ENCODE measurements at regions not wholly inside any gene's neighbourhood (a gene's known extent, or its start where the extent isn't known, plus 50 kb on each side); places are given as distances from the start of the nearest gene placed in this dataset.

DNA sequence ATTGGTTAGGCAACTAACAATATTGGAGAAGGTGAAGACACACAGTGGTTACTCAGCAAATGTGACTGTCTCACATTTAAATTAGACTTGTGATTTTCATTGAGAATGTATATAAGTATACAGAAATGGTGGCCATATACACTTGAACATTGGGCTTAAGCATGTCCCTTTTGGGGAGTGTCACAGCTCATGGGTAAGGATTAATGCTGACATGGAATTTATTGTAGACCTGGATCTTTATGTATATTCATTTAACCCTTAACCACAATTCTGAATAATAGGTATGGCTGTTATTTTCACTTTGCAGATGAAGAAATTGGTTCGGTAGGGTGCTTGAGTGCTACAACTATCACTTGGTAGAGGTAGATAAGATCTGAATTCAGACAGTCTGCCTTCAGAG lies 95.5 kb upstream of the WDFY3 start:
- ATAC-seq: no peak
- no peak for TF ChIP-seq CSDC2 (CRISPR knock-in tag; IDR thresholded peaks at IDR 0.05)
- no peak for TF ChIP-seq RARB (CRISPR knock-in tag; IDR thresholded peaks at IDR 0.05)
- TF ChIP-seq POU6F1 (CRISPR knock-in tag; IDR thresholded peaks at IDR 0.05; ENCODE audit: borderline replicate concordance, low read depth): no peak
- no peak for TF ChIP-seq ZFP3 (CRISPR knock-in tag; IDR thresholded peaks at IDR 0.05)
- TF ChIP-seq ZFP30 (CRISPR knock-in tag; IDR thresholded peaks at IDR 0.05): no peak
- TF ChIP-seq TCF4 (CRISPR knock-in tag; IDR thresholded peaks at IDR 0.05; ENCODE audit: borderline replicate concordance): no peak
- no peak for TF ChIP-seq SNAI2 (CRISPR knock-in tag; IDR thresholded peaks at IDR 0.05)
- no peak for TF ChIP-seq ZNF8 (CRISPR knock-in tag; IDR thresholded peaks at IDR 0.05)
- TF ChIP-seq ZNF565 (CRISPR knock-in tag; conservative IDR thresholded peaks at IDR 0.05; ENCODE audit: low read depth): no peak
- TF ChIP-seq CSRNP3 (CRISPR knock-in tag; IDR thresholded peaks at IDR 0.05): no peak
- TF ChIP-seq ZC3H10 (CRISPR knock-in tag; IDR thresholded peaks at IDR 0.05): no peak
- no peak for TF ChIP-seq CREB5 (CRISPR knock-in tag; IDR thresholded peaks at IDR 0.05; ENCODE audit: low read depth)
- TF ChIP-seq TOX (CRISPR knock-in tag; IDR thresholded peaks at IDR 0.05; ENCODE audit: borderline replicate concordance): no peak
- no peak for TF ChIP-seq OSR1 (CRISPR knock-in tag; IDR thresholded peaks at IDR 0.05)
- TF ChIP-seq GLIS3 (CRISPR knock-in tag; IDR thresholded peaks at IDR 0.05): no peak
- no peak for TF ChIP-seq ARNTL (CRISPR knock-in tag; IDR thresholded peaks at IDR 0.05; ENCODE audit: borderline replicate concordance, low read depth)
- TF ChIP-seq PPARA (CRISPR knock-in tag; IDR thresholded peaks at IDR 0.05; ENCODE audit: borderline replicate concordance): no peak

- no peak for TF ChIP-seq ZFP30 (CRISPR knock-in tag; IDR thresholded peaks at IDR 0.05)
- ATAC-seq: no peak
These were observed 96.0 kb upstream of the WDFY3 start for GRCh38 chr4:85062466-85062865.

DNA sequence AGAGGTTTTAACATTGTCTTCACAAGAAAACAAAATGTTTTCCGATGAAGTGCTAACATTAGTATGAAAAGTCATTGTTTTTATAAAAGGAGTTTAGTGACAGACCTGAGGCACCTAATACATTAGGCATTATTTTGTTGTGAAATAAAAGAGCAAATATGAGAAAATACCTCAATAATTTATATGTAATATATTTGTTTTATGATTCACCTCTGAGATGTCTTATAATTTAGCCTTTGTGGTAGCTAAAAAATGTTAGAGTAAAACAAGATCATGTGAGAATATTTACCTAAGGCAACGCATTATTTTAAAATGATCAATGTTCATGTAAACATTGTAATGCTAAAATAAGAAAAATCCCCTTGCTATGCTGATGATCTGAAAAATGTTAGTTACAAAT lies 100.9 kb upstream of the WDFY3 start:
- no peak for TF ChIP-seq ZC3H10 (CRISPR knock-in tag; IDR thresholded peaks at IDR 0.05)
- TF ChIP-seq RARB (CRISPR knock-in tag; IDR thresholded peaks at IDR 0.05): no peak
- no peak for TF ChIP-seq CREB5 (CRISPR knock-in tag; IDR thresholded peaks at IDR 0.05; ENCODE audit: low read depth)
- TF ChIP-seq OSR1 (CRISPR knock-in tag; IDR thresholded peaks at IDR 0.05): no peak
- TF ChIP-seq ZNF565 (CRISPR knock-in tag; conservative IDR thresholded peaks at IDR 0.05; ENCODE audit: low read depth): no peak
- TF ChIP-seq TOX (CRISPR knock-in tag; IDR thresholded peaks at IDR 0.05; ENCODE audit: borderline replicate concordance): no peak
- TF ChIP-seq ARNTL (CRISPR knock-in tag; IDR thresholded peaks at IDR 0.05; ENCODE audit: borderline replicate concordance, low read depth): no peak
- no peak for TF ChIP-seq POU6F1 (CRISPR knock-in tag; IDR thresholded peaks at IDR 0.05; ENCODE audit: borderline replicate concordance, low read depth)
- no peak for TF ChIP-seq BACH2 (CRISPR knock-in tag; IDR thresholded peaks at IDR 0.05; ENCODE audit: borderline replicate concordance)
- no peak for TF ChIP-seq GLIS3 (CRISPR knock-in tag; IDR thresholded peaks at IDR 0.05)
- TF ChIP-seq ZFP3 (CRISPR knock-in tag; IDR thresholded peaks at IDR 0.05): no peak
- no peak for ATAC-seq

DNA sequence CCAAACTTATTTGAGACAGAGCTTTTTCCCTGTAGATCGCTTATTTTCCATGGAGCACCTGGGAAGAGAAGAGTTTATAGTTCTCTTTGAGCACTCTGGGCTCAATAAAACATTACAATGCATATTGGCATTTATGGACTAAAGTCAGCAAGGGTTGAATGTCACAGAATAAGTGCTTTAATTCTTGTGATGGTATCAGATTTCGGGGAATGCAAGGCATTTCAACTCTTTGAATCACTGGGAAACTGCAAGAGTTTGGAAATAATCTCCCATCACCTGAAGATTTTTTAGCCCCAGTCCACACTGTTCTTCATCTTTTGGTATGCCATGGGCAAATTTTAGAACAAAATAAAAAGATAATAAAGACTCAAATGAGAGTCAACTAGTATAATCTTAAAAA lies 111.5 kb upstream of the WDFY3 start:
- no peak for TF ChIP-seq TCF4 (CRISPR knock-in tag; IDR thresholded peaks at IDR 0.05; ENCODE audit: borderline replicate concordance)
- TF ChIP-seq ZNF565 (CRISPR knock-in tag; conservative IDR thresholded peaks at IDR 0.05; ENCODE audit: low read depth): no peak
- TF ChIP-seq POU6F1 (CRISPR knock-in tag; IDR thresholded peaks at IDR 0.05; ENCODE audit: borderline replicate concordance, low read depth): no peak
- TF ChIP-seq ZC3H10 (CRISPR knock-in tag; IDR thresholded peaks at IDR 0.05): no peak
- no peak for TF ChIP-seq ZNF8 (CRISPR knock-in tag; IDR thresholded peaks at IDR 0.05)
- no peak for TF ChIP-seq GLIS3 (CRISPR knock-in tag; IDR thresholded peaks at IDR 0.05)
- no peak for TF ChIP-seq ARNTL (CRISPR knock-in tag; IDR thresholded peaks at IDR 0.05; ENCODE audit: borderline replicate concordance, low read depth)
- no peak for TF ChIP-seq BACH2 (CRISPR knock-in tag; IDR thresholded peaks at IDR 0.05; ENCODE audit: borderline replicate concordance)
- TF ChIP-seq ISL1 (CRISPR knock-in tag; IDR thresholded peaks at IDR 0.05): no peak
- TF ChIP-seq CREB5 (CRISPR knock-in tag; IDR thresholded peaks at IDR 0.05; ENCODE audit: low read depth): no peak
- TF ChIP-seq RARB (CRISPR knock-in tag; IDR thresholded peaks at IDR 0.05): no peak
- TF ChIP-seq ZNF70 (CRISPR knock-in tag; IDR thresholded peaks at IDR 0.05): no peak
- no peak for TF ChIP-seq OSR1 (CRISPR knock-in tag; IDR thresholded peaks at IDR 0.05)
- no peak for ATAC-seq
